Transverse colon (tissue), 3 donors: ENCODE measurements at regions not wholly inside any gene's neighbourhood (a gene's known extent, or its start where the extent isn't known, plus 50 kb on each side); places are given as distances from the start of the nearest gene placed in this dataset.

ENCODE experiments used
- EP300 ChIP-seq: sonication (generic); formaldehyde crosslinking; IDR thresholded peaks from one replicate; pipeline ENCODE4 v1.6.1; 2017; ENCODE audit warnings: antibody characterized with exemption, low read depth
- POLR2A ChIP-seq: fragments of 450-650 bp; IDR thresholded peaks from one replicate; pipeline ENCODE4 v1.6.1; 2016; ENCODE audit warnings: antibody characterized with exemption, mild to moderate bottlenecking, moderate library complexity
- TF ChIP-seq, protein P1 (sequence below), 5 experiments: fragments of 200-600 bp in 3 of 5; fragments of 450-650 bp in 2 of 5; sonication (generic) in 3 of 5; IDR thresholded peaks; 1 replicate in 2 of 5; 2 replicates in 3 of 5; pipeline ENCODE4 v1.5.1; 2016 to 2017; ENCODE audit warnings: antibody characterized with exemption in 5 of 5, inconsistent platforms in 3 of 5, mild to moderate bottlenecking in 2 of 5, moderate library complexity in 1 of 5

DNA sequence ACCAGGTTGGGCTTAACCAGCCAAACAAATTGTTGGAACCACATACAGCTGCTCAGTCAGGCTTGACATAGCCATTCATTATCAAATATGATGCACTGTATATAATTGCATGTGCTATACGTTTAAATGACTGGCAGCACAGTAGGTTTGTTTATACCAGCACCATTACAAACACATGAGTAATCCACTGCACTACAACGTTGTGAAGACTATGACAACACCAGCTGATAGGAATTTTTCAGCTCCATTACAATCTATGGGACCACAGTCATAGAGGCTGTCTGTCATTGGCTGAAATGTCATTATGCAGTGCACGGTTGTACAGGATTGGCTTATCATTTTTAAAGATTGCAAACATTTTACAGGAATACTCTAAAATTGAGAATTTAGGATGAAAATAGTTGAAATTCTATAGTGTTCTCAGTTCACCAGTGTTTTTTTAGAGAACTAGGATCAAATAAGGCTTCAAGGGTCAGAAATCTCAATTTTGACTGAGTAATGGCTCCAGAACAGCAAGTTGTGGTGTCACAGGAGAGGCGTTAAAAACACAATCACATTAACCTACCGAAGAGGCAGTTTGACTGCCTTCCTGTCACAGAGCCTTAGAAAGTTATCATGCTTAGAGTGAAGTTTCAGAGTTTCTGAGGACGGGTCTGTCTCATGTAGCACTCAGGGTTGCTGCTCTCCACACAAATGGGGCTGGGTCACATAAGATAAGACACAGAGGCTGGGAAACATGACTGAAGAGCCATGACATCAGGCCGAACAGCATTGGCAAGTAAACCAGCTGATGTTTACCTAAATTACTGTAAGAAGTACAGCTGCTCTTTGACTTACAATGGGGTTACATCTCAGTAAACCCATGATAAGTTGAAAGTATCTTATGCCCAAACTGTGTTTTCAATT is 60.7 kb upstream of the SMLR1 start:
- TF ChIP-seq, protein P1, sequence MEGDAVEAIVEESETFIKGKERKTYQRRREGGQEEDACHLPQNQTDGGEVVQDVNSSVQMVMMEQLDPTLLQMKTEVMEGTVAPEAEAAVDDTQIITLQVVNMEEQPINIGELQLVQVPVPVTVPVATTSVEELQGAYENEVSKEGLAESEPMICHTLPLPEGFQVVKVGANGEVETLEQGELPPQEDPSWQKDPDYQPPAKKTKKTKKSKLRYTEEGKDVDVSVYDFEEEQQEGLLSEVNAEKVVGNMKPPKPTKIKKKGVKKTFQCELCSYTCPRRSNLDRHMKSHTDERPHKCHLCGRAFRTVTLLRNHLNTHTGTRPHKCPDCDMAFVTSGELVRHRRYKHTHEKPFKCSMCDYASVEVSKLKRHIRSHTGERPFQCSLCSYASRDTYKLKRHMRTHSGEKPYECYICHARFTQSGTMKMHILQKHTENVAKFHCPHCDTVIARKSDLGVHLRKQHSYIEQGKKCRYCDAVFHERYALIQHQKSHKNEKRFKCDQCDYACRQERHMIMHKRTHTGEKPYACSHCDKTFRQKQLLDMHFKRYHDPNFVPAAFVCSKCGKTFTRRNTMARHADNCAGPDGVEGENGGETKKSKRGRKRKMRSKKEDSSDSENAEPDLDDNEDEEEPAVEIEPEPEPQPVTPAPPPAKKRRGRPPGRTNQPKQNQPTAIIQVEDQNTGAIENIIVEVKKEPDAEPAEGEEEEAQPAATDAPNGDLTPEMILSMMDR (IDR thresholded peaks at IDR 0.05): no peak
- TF ChIP-seq POLR2A: no peak
- no peak for TF ChIP-seq EP300
